ENCODE measurements at regions not wholly inside any gene's neighbourhood (a gene's known extent, or its start where the extent isn't known, plus 50 kb on each side); places are given as distances from the start of the nearest gene placed in this dataset.

- no peak overlapping the region for H3K4me3 Mint-ChIP-seq (ENCODE audit: unreplicated experiment)
- CTCF ChIA-PET: no interaction called here
- no peak for TF ChIP-seq CTCF (IDR thresholded peaks at IDR 0.05; ENCODE audit: insufficient read depth in 1 of 2, low read depth in 1 of 2, low read length in 1 of 2, severe bottlenecking in 1 of 2, unreplicated experiment in 1 of 2)
- H3K27me3 Mint-ChIP-seq (ENCODE audit: insufficient read depth, unreplicated experiment): no peaks in the 10 kb centered on the region
- H3K9me3 Mint-ChIP-seq (ENCODE audit: unreplicated experiment): no peaks in the 10 kb centered on the region
- no peaks in the 10 kb centered on the region for H3K36me3 ChIP-seq (ENCODE audit: control insufficient read depth, insufficient read depth, low read length)
- no peaks in the 10 kb centered on the region for H3K27me3 ChIP-seq (replicated peaks; ENCODE audit: control insufficient read depth, insufficient read depth, low read length)
- BruUV-seq (replicated peaks): no TSS peak
- H3K36me3 Mint-ChIP-seq (ENCODE audit: insufficient read depth, unreplicated experiment): no peaks in the 10 kb centered on the region
- H3K27ac Mint-ChIP-seq (ENCODE audit: unreplicated experiment): no peak overlapping the region
- H3K4me1 Mint-ChIP-seq (ENCODE audit: low read depth, unreplicated experiment): peaks cover 6% of the 10 kb centered on the region
- H3K4me1 ChIP-seq: no peaks in the 10 kb centered on the region
- intact Hi-C loops (cut with micrococcal nuclease; ENCODE audit: unreplicated experiment): no loop called here
- POLR2A ChIA-PET: no interaction called here
- H3K4me3 ChIP-seq (ENCODE audit: low read depth, low read length): no peak overlapping the region
- DNase-seq: no peak
- H3K9me3 ChIP-seq: no peaks in the 10 kb centered on the region
These were observed 131.9 kb upstream of the SHISA6 start for GRCh38 chr17:11109106-11109505.

GRCh38 chr17:11105141-11105540, 135.9 kb upstream of the SHISA6 start:
- no TSS peak for BruUV-seq (replicated peaks)
- CTCF ChIA-PET: no interaction called here
- Histone ChIP-seq H3K27me3 (replicated peaks; ENCODE audit: control insufficient read depth, insufficient read depth, low read length) (no peaks in the 10 kb centered on the region), H3K36me3 (ENCODE audit: control insufficient read depth, insufficient read depth, low read length) (no peaks in the 10 kb centered on the region), H3K9me3 (no peaks in the 10 kb centered on the region), H3K4me3 (ENCODE audit: low read depth, low read length) (no peak overlapping the region), H3K4me1 (no peaks in the 10 kb centered on the region)
- POLR2A ChIA-PET: no interaction called here
- Mint-ChIP-seq H3K27ac (ENCODE audit: unreplicated experiment) (no peak overlapping the region), H3K36me3 (ENCODE audit: insufficient read depth, unreplicated experiment) (no peaks in the 10 kb centered on the region), H3K4me1 (ENCODE audit: low read depth, unreplicated experiment) (peaks cover 6% of the 10 kb centered on the region), H3K4me3 (ENCODE audit: unreplicated experiment) (no peak overlapping the region), H3K27me3 (ENCODE audit: insufficient read depth, unreplicated experiment) (no peaks in the 10 kb centered on the region), H3K9me3 (ENCODE audit: unreplicated experiment) (no peaks in the 10 kb centered on the region)
- DNase-seq: no peak
- intact Hi-C loops (cut with micrococcal nuclease; ENCODE audit: unreplicated experiment): no loop called here
- TF ChIP-seq CTCF (IDR thresholded peaks at IDR 0.05; ENCODE audit: insufficient read depth in 1 of 2, low read depth in 1 of 2, low read length in 1 of 2, severe bottlenecking in 1 of 2, unreplicated experiment in 1 of 2): no peak

GRCh38 chr17:11097121-11097520, 143.9 kb upstream of the SHISA6 start:
- Histone ChIP-seq H3K27me3 (replicated peaks; ENCODE audit: control insufficient read depth, insufficient read depth, low read length) (no peaks in the 10 kb centered on the region), H3K36me3 (ENCODE audit: control insufficient read depth, insufficient read depth, low read length) (no peaks in the 10 kb centered on the region), H3K4me3 (ENCODE audit: low read depth, low read length) (no peak overlapping the region), H3K4me1 (no peaks in the 10 kb centered on the region), H3K9me3 (no peaks in the 10 kb centered on the region)
- ChIA-PET CTCF (no interaction called here), POLR2A (no interaction called here)
- Mint-ChIP-seq H3K27ac (ENCODE audit: unreplicated experiment) (no peak overlapping the region), H3K4me1 (ENCODE audit: low read depth, unreplicated experiment) (no peaks in the 10 kb centered on the region), H3K9me3 (ENCODE audit: unreplicated experiment) (no peaks in the 10 kb centered on the region), H3K27me3 (ENCODE audit: insufficient read depth, unreplicated experiment) (no peaks in the 10 kb centered on the region), H3K4me3 (ENCODE audit: unreplicated experiment) (no peak overlapping the region), H3K36me3 (ENCODE audit: insufficient read depth, unreplicated experiment) (no peaks in the 10 kb centered on the region)
- TF ChIP-seq CTCF (IDR thresholded peaks at IDR 0.05; ENCODE audit: insufficient read depth in 1 of 2, low read depth in 1 of 2, low read length in 1 of 2, severe bottlenecking in 1 of 2, unreplicated experiment in 1 of 2): no peak
- no TSS peak for BruUV-seq (replicated peaks)
- intact Hi-C loops (cut with micrococcal nuclease; ENCODE audit: unreplicated experiment): no loop called here
- DNase-seq: no peak
